HG02852 (cell line): ENCODE measurements at regions not wholly inside any gene's neighbourhood (a gene's known extent, or its start where the extent isn't known, plus 50 kb on each side); places are given as distances from the start of the nearest gene placed in this dataset.

Experiments
- ATAC-seq: cut with Tn5 transposase; IDR thresholded peaks from one replicate; pipeline ENCODE4 v1.9.1; 2021; ENCODE audit warnings: mild to moderate bottlenecking, moderate library complexity; ENCODE audit not compliant: unreplicated experiment

GRCh38 chr13:107020393-107020792 lies 452.5 kb upstream of the ARGLU1 start:
- ATAC-seq: no peak

- ATAC-seq: no peak
Measured at GRCh38 chr13:107018285-107018684, 450.3 kb upstream of the ARGLU1 start.

- no peak for ATAC-seq
Measured at GRCh38 chr13:107006661-107007060, 438.7 kb upstream of the ARGLU1 start.

GRCh38 chr13:107005577-107005976 lies 437.6 kb upstream of the ARGLU1 start:
- ATAC-seq: no peak

GRCh38 chr13:107003911-107004310 lies 436.0 kb upstream of the ARGLU1 start:
- no peak for ATAC-seq

- ATAC-seq: no peak
Measured at GRCh38 chr13:106998664-106999063, 430.7 kb upstream of the ARGLU1 start.

GRCh38 chr13:106997696-106998095 lies 429.8 kb upstream of the ARGLU1 start:
- ATAC-seq: no peak

GRCh38 chr13:106996867-106997618 lies 429.1 kb upstream of the ARGLU1 start:
- ATAC-seq: no peak

- ATAC-seq: no peak
Measured at GRCh38 chr13:106990594-106990993, 422.7 kb upstream of the ARGLU1 start.

GRCh38 chr13:106989876-106990275 lies 421.9 kb upstream of the ARGLU1 start:
- ATAC-seq: no peak

- no peak for ATAC-seq
Measured at GRCh38 chr13:106987427-106987785, 419.5 kb upstream of the ARGLU1 start.

GRCh38 chr13:106986687-106987426 lies 418.9 kb upstream of the ARGLU1 start:
- ATAC-seq: no peak

- no peak for ATAC-seq
Measured at GRCh38 chr13:106986033-106986484, 418.1 kb upstream of the ARGLU1 start.

GRCh38 chr13:106985481-106985880 lies 417.5 kb upstream of the ARGLU1 start:
- ATAC-seq: no peak

- ATAC-seq: no peak
Measured at GRCh38 chr13:106981051-106981450, 413.1 kb upstream of the ARGLU1 start.

GRCh38 chr13:106967391-106967790 lies 399.5 kb upstream of the ARGLU1 start:
- no peak for ATAC-seq

- ATAC-seq: no peak
Measured at GRCh38 chr13:106963151-106963550, 395.2 kb upstream of the ARGLU1 start.

- no peak for ATAC-seq
Measured at GRCh38 chr13:106961651-106962050, 393.7 kb upstream of the ARGLU1 start.

- ATAC-seq: no peak
Measured at GRCh38 chr13:106961216-106961615, 393.3 kb upstream of the ARGLU1 start.

GRCh38 chr13:106958621-106959048 lies 390.7 kb upstream of the ARGLU1 start:
- ATAC-seq: no peak

- ATAC-seq: no peak
Measured at GRCh38 chr13:106942563-106942962, 374.6 kb upstream of the ARGLU1 start.

GRCh38 chr13:106941779-106942178 lies 373.8 kb upstream of the ARGLU1 start:
- ATAC-seq: no peak
